OCI-LY1 (cell line): ENCODE measurements at regions not wholly inside any gene's neighbourhood (a gene's known extent, or its start where the extent isn't known, plus 50 kb on each side); places are given as distances from the start of the nearest gene placed in this dataset.

ENCODE experiments used
- EZH2 ChIP-seq: fragments of 200-600 bp; sonication (generic), shearing (Covaris generic); IDR thresholded peaks from 2 replicates; pipeline ENCODE4 v1.8.0; 2017; ENCODE audit warnings: borderline replicate concordance, mixed run types, mild to moderate bottlenecking, antibody characterized with exemption, low read length, moderate library complexity, mixed read lengths
- TF ChIP-seq, protein P1 (sequence below): fragments of 200-600 bp; sonication (generic), shearing (Covaris generic); IDR thresholded peaks from 2 replicates; pipeline ENCODE4 v1.5.1; 2017; ENCODE audit warnings: mild to moderate bottlenecking, antibody characterized with exemption, low read length, moderate library complexity, mixed read lengths

DNA sequence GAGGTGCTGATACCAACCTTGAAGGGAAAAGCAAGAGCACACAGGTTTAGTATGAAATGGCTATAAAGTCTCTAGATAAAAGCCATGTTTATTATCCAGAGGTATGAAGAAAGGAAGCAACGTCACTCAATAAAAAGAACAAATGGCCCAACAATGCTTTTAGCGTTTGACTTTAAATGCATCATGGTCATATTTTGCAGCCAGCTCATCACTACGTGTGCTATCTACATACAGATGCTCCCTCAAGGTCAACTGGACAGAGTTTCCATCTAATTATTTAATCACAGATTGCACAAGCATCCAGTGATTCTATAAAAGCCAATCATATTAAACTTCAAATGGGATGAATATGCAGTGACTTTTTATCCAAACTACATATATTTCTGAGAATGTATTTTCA lies 127.6 kb upstream of the SYNDIG1 start:
- TF ChIP-seq, protein P1, sequence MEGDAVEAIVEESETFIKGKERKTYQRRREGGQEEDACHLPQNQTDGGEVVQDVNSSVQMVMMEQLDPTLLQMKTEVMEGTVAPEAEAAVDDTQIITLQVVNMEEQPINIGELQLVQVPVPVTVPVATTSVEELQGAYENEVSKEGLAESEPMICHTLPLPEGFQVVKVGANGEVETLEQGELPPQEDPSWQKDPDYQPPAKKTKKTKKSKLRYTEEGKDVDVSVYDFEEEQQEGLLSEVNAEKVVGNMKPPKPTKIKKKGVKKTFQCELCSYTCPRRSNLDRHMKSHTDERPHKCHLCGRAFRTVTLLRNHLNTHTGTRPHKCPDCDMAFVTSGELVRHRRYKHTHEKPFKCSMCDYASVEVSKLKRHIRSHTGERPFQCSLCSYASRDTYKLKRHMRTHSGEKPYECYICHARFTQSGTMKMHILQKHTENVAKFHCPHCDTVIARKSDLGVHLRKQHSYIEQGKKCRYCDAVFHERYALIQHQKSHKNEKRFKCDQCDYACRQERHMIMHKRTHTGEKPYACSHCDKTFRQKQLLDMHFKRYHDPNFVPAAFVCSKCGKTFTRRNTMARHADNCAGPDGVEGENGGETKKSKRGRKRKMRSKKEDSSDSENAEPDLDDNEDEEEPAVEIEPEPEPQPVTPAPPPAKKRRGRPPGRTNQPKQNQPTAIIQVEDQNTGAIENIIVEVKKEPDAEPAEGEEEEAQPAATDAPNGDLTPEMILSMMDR = no peak
- no peak for TF ChIP-seq EZH2
